ENCODE measurements at regions not wholly inside any gene's neighbourhood (a gene's known extent, or its start where the extent isn't known, plus 50 kb on each side); places are given as distances from the start of the nearest gene placed in this dataset.
"Not testable (repeated sequence)": the region's sequence is repeated elsewhere in the genome, so short reads cannot be mapped to it uniquely, and the experiment has no call there.

DNA sequence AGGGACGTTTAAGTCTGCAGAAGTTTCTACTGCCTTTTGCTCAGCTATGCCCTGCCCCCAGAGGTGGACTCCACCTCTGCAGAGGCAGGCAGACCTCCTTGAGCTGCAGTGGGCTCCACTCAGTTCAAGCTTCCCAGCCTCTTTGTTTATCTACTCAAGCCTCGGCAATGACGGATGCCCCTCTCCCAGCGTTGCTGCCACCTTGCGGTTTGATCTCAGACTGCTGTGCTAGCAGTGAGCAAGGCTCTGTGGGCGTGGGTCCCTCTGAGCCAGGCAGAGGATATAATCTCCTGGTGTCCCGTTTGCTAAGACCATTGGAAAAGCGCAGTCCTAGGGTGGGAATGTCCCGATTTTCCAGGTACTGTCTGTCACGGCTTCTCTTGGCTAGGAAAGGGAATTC is 2188.5 kb upstream of the WWC1 start:
- TF ChIP-seq, protein P1, sequence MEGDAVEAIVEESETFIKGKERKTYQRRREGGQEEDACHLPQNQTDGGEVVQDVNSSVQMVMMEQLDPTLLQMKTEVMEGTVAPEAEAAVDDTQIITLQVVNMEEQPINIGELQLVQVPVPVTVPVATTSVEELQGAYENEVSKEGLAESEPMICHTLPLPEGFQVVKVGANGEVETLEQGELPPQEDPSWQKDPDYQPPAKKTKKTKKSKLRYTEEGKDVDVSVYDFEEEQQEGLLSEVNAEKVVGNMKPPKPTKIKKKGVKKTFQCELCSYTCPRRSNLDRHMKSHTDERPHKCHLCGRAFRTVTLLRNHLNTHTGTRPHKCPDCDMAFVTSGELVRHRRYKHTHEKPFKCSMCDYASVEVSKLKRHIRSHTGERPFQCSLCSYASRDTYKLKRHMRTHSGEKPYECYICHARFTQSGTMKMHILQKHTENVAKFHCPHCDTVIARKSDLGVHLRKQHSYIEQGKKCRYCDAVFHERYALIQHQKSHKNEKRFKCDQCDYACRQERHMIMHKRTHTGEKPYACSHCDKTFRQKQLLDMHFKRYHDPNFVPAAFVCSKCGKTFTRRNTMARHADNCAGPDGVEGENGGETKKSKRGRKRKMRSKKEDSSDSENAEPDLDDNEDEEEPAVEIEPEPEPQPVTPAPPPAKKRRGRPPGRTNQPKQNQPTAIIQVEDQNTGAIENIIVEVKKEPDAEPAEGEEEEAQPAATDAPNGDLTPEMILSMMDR (IDR thresholded peaks at IDR 0.05; ENCODE audit: low read depth, low read length): no peak
- DNase-seq (ENCODE audit: extremely low read depth, low read depth): no peak

GRCh38 chr5:166111021-166111420 is 2180.4 kb upstream of the WWC1 start:
- TF ChIP-seq, protein P1 (IDR thresholded peaks at IDR 0.05; ENCODE audit: low read depth, low read length): no peak
- no peak for DNase-seq (ENCODE audit: extremely low read depth, low read depth)

DNA sequence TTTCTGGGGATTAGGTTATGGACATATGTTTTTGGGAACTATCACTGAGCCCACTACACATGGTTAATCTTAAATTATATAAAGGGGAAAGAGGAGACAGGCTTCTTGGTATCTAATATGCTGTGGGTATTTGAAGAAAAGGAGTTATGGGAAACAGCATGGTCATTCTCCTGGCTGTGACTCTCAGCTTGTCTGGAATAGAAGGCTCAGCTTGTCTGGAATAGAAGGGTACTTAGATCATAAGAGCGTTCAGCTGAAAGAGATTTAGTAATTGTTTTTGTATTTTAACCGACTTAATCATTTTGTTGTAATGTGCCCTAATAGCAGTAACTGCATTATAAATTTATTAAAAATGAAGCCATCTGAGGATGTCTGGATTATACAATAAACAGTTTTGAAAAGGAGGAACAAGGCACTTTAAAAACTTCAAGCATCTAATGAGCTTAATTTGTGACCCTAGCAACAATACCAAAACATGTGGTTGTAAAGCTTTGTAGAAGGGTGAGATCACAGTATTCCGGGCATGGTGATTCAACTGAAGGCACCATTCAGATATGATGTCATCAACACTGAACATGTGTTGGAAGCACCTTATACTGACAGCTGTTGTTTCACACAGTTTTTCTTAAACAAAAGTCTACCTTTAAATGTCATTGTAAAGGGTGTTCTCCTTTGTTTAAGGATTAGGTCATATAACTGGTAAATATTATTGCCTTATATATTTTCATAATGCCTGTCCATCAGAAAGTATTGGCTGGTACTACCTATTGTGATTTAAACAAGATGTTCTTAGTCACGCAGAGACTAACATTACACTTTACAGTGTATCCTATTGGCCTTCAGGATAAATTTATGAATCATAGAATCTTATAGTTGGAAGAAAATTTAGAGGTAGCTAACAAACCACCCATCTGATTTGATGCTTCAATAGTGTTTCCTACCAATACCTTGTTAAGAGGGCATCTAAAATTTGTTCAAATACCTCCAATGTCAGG is 2174.1 kb upstream of the WWC1 start:
- TF ChIP-seq, protein P1 (IDR thresholded peaks at IDR 0.05; ENCODE audit: low read depth, low read length): no peak
- DNase-seq (ENCODE audit: extremely low read depth, low read depth): no peak

DNA sequence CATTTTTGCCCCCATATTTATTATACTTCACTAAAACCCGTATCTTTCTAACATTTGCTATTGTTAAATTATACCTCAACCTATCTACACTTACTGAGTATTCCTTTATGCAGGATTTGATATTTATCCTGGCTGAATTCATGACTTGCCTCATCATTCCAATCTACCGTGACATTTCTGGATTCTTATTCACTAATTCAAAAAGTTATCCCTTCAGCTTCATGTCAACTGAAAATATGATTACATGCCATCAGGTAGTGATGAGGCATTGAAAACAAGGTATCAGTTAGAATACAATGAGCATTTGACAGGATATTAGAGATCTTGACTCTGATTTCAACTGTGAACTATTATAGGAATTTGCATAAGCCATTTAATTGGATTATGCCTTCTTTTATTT is 2171.9 kb upstream of the WWC1 start:
- TF ChIP-seq, protein P1 (IDR thresholded peaks at IDR 0.05; ENCODE audit: low read depth, low read length): no peak
- DNase-seq (ENCODE audit: extremely low read depth, low read depth): no peak

DNA sequence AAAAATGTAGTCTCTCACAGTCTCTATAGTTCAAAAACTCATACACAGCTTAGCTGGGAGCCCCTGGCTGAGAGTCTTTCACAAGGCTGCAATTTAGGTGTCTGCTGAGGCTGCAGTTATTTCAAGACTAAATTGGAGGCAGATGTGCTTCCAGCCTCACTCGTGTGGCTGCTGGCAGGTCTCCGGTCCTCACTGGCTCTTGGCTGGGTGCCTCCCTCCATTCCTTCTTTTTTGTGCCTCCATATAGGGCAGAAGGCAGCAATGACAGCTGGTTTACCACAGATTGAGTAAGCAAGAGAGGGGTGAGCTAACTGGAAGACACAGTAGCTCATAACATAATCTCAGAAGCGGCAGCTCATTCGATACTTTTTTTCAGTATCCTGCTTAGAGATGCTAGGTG is 2167.7 kb upstream of the WWC1 start:
- no peak for DNase-seq (ENCODE audit: extremely low read depth, low read depth)
- TF ChIP-seq, protein P1 (IDR thresholded peaks at IDR 0.05; ENCODE audit: low read depth, low read length): no peak

DNA sequence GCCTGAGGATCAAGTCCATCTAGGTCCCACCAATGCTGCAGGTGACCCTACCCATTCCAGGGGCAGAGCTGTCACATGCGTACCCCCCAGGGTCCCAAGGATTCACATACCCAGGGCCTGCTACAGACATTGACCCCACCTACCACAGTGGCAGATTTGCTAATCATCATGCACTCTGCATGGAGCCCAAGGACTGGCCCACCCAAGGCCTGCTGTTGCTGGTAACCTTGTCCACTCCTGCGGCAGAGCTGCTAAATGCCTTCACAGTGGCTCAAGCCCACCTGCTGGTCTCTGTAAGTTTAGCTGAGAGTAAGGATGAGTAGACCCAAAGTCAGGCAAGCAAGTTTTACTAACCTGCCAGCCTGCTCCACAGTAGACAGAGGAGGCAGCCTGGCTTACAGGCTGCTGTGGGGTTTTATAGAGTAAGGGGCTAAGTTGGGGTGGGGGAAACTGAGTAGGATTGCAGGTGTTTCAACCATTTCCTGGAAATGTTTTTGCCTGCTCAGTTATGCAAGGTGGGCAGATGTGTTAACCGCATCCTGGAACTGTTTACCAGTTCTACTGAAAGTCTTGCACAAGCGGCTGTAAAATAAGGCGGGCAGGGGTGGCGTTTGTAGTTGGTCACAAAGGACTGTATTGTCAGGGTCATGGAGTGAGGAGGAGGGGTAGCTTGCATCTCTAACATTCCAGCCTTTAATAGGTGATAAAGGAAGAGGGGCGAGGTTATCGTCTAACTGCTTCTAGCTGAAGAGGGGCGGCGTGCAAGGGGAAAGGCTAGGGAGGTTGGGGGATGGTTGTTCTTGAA is 2163.5 kb upstream of the WWC1 start:
- DNase-seq (ENCODE audit: extremely low read depth, low read depth): no peak
- TF ChIP-seq, protein P1 (IDR thresholded peaks at IDR 0.05; ENCODE audit: low read depth, low read length): no peak

DNA sequence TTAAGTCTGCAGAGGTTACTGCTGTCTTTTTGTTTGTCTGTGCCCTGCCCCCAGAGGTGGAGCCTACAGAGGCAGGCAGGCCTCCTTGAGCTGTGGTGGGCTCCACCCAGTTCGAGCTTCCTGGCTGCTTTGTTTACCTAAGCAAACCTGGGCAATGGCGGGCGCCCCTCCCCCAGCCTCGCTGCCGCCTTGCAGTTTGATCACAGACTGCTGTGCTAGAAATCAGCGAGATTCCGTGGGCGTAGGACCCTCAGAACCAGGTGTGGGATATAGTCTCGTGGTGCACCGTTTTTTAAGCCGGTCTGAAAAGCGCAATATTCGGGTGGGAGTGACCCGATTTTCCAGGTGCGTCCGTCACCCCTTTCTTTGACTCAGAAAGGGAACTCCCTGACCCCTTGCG is 2146.3 kb upstream of the WWC1 start:
- not testable (repeated sequence) for DNase-seq (ENCODE audit: extremely low read depth, low read depth)
